HUES6 (cell line): ENCODE measurements at regions not wholly inside any gene's neighbourhood (a gene's known extent, or its start where the extent isn't known, plus 50 kb on each side); places are given as distances from the start of the nearest gene placed in this dataset.

Experiments
- H3K27ac ChIP-seq: 2 replicates; pipeline ENCODE4 v1.7.0; 2013; ENCODE audit warnings: low read depth, mild to moderate bottlenecking, low read length, inconsistent platforms
- H3K27me3 ChIP-seq: 2 replicates; pipeline ENCODE4 v1.6.1; 2013; ENCODE audit warnings: low read length; ENCODE audit not compliant: control insufficient read depth, insufficient read depth
- H3K36me3 ChIP-seq: 2 replicates; pipeline ENCODE4 v1.6.1; 2013; ENCODE audit warnings: low read length; ENCODE audit not compliant: control insufficient read depth, insufficient read depth
- H3K4me1 ChIP-seq: 2 replicates; pipeline ENCODE4 v1.6.1; 2013; ENCODE audit warnings: low read length; ENCODE audit not compliant: control insufficient read depth, insufficient read depth
- H3K4me3 ChIP-seq: 2 replicates; pipeline ENCODE4 v1.5.1; 2013; ENCODE audit warnings: low read depth, low read length
- H3K9ac ChIP-seq: one replicate; pipeline ENCODE4 v1.6.1; 2013; ENCODE audit warnings: mild to moderate bottlenecking, low read length
- H3K9me3 ChIP-seq: 2 replicates; pipeline ENCODE4 v1.6.1; 2013; ENCODE audit warnings: low read depth, low read length; ENCODE audit not compliant: control insufficient read depth, insufficient read depth

DNA sequence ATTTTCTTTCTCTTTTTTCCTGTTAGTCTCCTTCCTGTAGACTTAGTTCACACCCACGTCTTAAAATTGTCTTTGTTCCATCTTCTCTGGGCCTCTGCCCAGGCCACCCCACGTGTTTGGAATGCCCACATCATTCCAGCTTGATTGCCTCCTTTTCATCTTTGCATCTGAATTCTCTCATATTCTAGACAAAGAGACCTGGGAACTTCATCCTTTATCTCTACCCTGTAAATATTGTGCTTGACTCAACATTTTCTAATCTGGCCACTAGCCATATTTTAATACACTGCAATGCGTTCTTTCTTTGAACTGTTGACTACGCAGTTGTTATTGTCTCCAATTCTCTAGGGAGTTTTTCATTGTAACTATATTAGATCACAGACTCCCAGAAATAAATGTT is 187.5 kb upstream of the NRXN1 start:
- Histone ChIP-seq H3K9ac (no peak overlapping the region), H3K4me3 (no peak overlapping the region), H3K4me1 (peaks cover 10% of the 10 kb centered on the region; the same call in 1 of the 2 replicates), H3K27ac (no peak overlapping the region), H3K9me3 (peaks cover 2% of the 10 kb centered on the region; the same call in 1 of the 2 replicates), H3K36me3 (no peaks in the 10 kb centered on the region), H3K27me3 (no peaks in the 10 kb centered on the region)

DNA sequence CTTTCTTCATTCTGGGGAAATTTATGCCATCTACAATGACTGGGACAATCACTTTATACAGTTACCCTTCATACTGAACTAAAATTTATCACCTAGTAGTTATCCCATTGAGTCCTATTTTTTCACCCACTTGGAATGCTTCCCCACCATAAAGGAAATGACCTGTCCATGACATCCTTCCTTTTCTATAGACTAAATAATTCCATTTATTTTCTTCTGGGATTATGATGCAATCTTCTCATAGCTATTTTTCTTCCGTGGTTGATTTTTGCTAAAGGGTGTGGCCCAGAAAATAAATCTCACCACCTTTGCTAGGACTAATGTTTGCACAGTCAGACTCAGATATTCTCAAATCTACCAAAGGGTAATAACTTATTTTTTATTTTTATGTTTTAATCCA is 186.1 kb upstream of the NRXN1 start:
- Histone ChIP-seq H3K27me3 (no peaks in the 10 kb centered on the region), H3K27ac (no peak overlapping the region), H3K9me3 (no peaks in the 10 kb centered on the region), H3K4me3 (no peak overlapping the region), H3K36me3 (no peaks in the 10 kb centered on the region), H3K4me1 (peaks cover 10% of the 10 kb centered on the region; the same call in 1 of the 2 replicates), H3K9ac (no peak overlapping the region)

DNA sequence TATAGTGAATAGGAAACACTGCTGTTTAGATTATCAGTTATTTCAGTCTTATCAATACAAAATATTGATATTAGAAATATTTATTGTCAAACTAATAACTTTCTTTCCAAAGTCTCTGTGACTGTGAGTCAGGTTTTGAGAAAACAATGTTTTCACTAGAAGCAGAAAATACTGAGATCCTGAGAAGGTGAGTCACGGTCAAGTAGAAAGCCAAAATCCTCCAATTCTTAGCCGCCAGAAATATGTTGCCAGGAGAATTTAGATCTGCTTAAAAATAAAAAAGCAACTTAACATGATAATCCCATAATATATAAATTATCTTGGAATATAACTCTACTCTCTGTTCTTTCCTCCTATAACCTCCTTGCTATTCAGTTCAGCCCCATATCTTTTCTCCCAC is 181.9 kb upstream of the NRXN1 start:
- no peaks in the 10 kb centered on the region for H3K4me1 ChIP-seq
- no peak overlapping the region for H3K4me3 ChIP-seq
- H3K36me3 ChIP-seq, result no peaks in the 10 kb centered on the region
- no peaks in the 10 kb centered on the region for H3K27me3 ChIP-seq
- H3K27ac ChIP-seq, result no peak overlapping the region
- no peak overlapping the region for H3K9ac ChIP-seq
- no peaks in the 10 kb centered on the region for H3K9me3 ChIP-seq

DNA sequence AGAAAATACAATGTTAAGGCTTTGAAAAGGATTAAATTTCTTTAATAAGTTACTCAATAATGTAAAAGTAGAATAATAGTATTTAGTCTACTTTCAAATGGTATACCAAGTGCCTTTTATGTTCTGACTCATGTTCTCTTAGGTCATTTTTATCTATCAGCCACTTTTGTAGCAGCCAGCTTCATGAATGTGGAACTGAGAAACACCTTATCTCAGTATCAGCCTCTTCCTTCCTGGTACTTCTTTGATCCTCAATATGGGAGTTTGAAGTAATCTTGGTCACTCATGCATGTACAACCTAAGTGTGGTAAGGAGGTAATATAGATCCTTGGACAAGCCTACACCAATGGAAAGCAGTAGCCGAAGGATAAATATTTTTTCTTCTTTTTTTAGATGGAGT is 180.4 kb upstream of the NRXN1 start:
- Histone ChIP-seq H3K4me3 (no peak overlapping the region), H3K9me3 (no peaks in the 10 kb centered on the region), H3K27ac (no peak overlapping the region), H3K36me3 (no peaks in the 10 kb centered on the region), H3K9ac (no peak overlapping the region), H3K4me1 (no peaks in the 10 kb centered on the region), H3K27me3 (no peaks in the 10 kb centered on the region)

DNA sequence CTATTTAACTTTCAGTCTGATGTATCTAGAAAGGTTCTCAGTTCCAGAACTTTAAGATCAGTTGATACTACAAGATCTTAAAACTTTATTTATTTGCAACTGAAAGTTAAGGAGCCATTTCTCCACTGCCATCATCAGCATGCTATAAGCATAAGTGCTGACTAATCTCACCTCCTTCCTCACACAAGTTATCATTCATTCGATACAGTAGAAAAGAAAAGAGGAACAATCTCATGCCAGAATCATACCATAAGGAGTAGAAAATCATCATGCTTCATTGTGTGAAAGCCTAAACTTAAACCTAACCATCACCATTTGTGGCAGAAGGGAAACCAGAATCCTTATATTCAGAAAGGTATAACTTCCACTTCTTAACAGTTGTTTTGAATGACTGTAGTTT is 176.6 kb upstream of the NRXN1 start:
- Histone ChIP-seq H3K9me3 (no peaks in the 10 kb centered on the region), H3K9ac (no peak overlapping the region), H3K4me3 (no peak overlapping the region), H3K36me3 (no peaks in the 10 kb centered on the region), H3K4me1 (no peaks in the 10 kb centered on the region), H3K27ac (no peak overlapping the region), H3K27me3 (no peaks in the 10 kb centered on the region)

DNA sequence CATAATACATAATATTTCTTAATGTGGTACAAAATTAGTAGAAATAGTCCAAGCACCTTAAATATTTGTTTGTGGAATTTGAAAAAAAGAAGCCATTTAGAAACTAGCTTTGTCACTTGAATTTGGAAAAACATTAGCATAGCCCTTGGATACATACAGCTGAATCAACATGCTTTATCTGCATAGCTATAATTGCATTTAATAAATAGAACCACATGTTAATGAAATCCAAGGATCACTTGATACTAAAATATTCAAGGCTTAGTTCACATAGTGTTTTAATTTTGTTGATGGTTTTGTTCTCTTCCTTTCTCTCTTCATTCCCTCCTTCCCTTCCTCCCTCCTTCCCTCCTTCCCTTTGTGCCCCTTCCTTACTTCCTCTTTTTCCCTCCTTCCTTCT is 169.4 kb upstream of the NRXN1 start:
- Histone ChIP-seq H3K36me3 (no peaks in the 10 kb centered on the region), H3K9ac (no peak overlapping the region), H3K27me3 (no peaks in the 10 kb centered on the region), H3K9me3 (no peaks in the 10 kb centered on the region), H3K4me1 (no peaks in the 10 kb centered on the region), H3K4me3 (no peak overlapping the region), H3K27ac (no peak overlapping the region)

DNA sequence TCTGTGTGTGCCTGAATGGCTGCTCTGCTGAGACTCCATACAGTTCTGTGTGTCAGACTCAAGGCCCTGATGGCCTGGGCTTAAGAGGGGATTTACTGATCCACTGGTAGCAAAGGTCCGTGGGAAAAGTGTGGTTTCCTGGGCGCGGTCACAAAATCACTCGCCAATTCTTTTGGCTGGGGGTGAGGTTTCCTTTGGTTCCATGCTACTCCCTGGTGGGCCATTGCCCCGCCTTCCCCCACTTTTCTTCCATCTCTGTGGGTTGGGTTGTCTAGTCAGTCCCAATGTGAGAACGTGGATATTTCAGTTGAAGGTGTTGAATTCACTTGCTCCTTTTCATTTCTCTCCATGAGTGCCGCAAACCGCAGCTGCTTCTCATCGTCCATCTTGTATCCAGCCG is 162.7 kb upstream of the NRXN1 start:
- Histone ChIP-seq H3K4me1 (no peaks in the 10 kb centered on the region), H3K27ac (no peak overlapping the region), H3K9ac (no peak overlapping the region), H3K27me3 (no peaks in the 10 kb centered on the region), H3K9me3 (peaks cover 2% of the 10 kb centered on the region; the same call in 1 of the 2 replicates), H3K4me3 (no peak overlapping the region), H3K36me3 (no peaks in the 10 kb centered on the region)

DNA sequence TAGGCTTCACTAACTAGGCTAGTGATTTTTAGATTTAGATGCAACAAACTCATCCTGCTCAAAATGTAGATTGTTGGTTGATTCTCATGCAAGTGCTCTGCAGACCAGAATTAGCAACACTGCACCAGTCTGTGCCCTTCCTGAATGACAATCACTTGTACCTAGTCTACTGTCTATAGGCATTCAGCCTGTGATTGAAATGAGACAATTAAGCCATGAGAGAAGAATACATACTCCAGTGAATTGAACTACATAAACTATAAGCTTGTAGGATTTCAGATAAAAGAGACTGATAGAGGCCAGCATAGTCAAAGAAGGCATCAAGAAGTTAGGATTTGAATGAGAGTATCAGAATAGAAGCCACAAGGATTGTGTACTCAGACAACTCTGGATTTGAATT is 138.3 kb upstream of the NRXN1 start:
- peaks cover 12% of the 10 kb centered on the region for H3K4me1 ChIP-seq
- H3K27ac ChIP-seq, result no peak overlapping the region
- H3K4me3 ChIP-seq, result no peak overlapping the region
- no peaks in the 10 kb centered on the region for H3K9me3 ChIP-seq
- H3K36me3 ChIP-seq, result no peaks in the 10 kb centered on the region
- H3K9ac ChIP-seq, result no peak overlapping the region
- H3K27me3 ChIP-seq, result no peaks in the 10 kb centered on the region

DNA sequence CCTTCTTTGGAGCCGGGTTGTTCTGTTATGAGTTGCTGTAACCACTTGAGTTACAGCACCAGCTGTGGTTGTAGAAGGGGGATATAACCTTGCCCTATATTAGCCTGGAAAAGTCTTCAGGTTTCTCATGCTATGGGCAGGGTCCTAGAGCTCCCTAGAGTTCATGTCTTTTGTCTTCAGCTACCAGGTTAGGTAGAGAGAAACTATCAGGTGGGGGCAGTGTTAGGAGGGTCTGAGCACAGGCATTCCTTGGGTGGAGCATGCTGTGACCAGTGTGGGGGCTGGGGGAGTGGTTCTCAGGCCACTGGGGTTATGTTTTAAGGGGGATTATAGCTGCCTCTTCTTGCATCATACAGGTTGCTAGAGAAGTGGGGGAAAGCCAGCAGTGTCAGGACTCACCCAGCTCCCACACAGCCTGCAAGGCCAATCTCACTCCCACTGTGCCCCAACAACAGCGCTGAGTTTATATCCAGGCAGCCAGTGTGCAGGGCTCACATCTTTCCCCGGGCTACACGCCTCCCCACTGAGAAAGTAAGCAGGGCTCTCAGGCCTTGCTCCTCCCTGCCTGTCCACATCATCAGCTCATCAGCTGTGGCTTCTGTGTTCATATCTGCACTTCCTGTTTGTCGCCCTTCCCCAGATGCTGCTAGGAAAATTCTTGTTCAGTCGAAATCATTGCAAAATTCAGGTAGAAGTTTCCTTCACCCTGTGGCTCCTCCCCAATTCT is 133.8 kb upstream of the NRXN1 start:
- H3K4me1 ChIP-seq, result peaks cover 12% of the 10 kb centered on the region
- no peak overlapping the region for H3K9ac ChIP-seq
- H3K36me3 ChIP-seq, result no peaks in the 10 kb centered on the region
- no peak overlapping the region for H3K4me3 ChIP-seq
- no peaks in the 10 kb centered on the region for H3K27me3 ChIP-seq
- no peak overlapping the region for H3K27ac ChIP-seq
- H3K9me3 ChIP-seq, result no peaks in the 10 kb centered on the region

DNA sequence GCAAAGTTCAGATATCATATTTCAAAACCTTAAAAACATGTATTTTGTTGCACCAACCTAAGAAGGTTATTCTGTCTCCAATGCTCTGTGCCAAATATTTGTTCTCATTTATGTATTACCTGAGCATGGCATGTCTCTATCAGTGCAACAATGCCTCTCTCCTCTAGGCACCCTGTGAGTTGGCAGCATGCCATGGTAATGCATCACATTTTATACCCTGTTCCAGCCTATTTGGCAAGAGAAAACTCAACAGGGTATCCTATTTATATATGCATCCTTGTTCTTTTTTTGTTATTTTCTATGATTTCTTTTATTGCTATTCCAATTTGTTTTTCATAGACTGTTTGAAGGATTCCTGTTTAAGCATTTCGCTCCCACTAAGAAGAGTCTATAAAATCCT is 126.3 kb upstream of the NRXN1 start:
- H3K4me3 ChIP-seq, result no peak overlapping the region
- H3K9ac ChIP-seq, result no peak overlapping the region
- no peaks in the 10 kb centered on the region for H3K27me3 ChIP-seq
- H3K4me1 ChIP-seq, result no peaks in the 10 kb centered on the region
- no peaks in the 10 kb centered on the region for H3K9me3 ChIP-seq
- no peaks in the 10 kb centered on the region for H3K36me3 ChIP-seq
- H3K27ac ChIP-seq, result no peak overlapping the region

DNA sequence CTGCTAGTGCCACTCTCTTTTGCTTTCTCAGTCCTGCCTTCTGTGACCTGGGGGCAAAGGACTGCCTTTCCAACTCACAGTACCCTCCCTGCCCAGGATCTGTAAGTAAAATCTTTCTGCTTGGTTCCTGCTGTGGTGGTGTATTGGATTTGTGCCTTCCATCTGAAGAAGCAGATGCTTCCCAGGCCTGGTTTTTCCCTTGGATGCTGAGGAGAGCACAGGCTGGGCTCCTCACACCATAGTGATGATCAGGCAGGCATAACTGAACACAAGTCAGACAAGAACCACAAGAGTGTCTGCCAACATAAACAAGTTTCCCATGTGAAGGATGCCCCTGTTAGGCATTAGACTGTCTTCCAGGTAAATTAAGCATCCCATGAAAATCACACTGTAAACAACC is 121.3 kb upstream of the NRXN1 start:
- Histone ChIP-seq H3K9ac (no peak overlapping the region), H3K27ac (no peak overlapping the region), H3K4me1 (no peaks in the 10 kb centered on the region), H3K36me3 (no peaks in the 10 kb centered on the region), H3K4me3 (no peak overlapping the region), H3K9me3 (peaks cover 7% of the 10 kb centered on the region; the same call in 1 of the 2 replicates), H3K27me3 (no peaks in the 10 kb centered on the region)
